ENCODE measurements at regions not wholly inside any gene's neighbourhood (a gene's known extent, or its start where the extent isn't known, plus 50 kb on each side); places are given as distances from the start of the nearest gene placed in this dataset.

DNA sequence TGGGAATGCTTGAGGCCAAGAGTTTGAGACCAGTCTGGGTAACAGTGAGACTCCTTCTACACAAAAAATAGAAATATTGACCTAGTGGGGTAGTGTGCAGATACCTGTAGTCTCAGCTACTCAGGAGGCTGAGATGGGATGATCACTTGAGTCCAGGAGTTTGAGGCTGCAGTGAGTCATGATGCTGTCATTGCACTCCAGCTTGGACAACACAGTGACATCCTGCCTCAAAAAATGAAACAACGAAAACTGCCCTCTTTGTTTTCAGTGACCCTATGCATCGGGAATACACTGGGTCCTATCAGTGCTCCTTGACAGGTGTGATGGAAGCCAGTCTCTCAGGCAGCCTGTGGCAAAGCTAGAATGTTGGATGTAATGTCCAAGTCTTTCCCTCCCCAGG is 311.5 kb upstream of the OR4E1 start:
- TF ChIP-seq POLR2A (IDR thresholded peaks at IDR 0.05; ENCODE audit: low read depth, low read length) (no peak), POLR2AphosphoS5 (IDR thresholded peaks at IDR 0.05; ENCODE audit: low read depth, low read length) (no peak)
